ENCODE measurements at regions not wholly inside any gene's neighbourhood (a gene's known extent, or its start where the extent isn't known, plus 50 kb on each side); places are given as distances from the start of the nearest gene placed in this dataset.
A peak's percentile ranks its signal among the peaks of the same experiment; 100 is the strongest.

GRCh38 chr2:35530615-35531135 is 824.9 kb upstream of the CRIM1 start (continued):
- TF ChIP-seq CBX3 (IDR thresholded peaks at IDR 0.05; ENCODE audit: borderline replicate concordance, low read depth) (no peak), NFYB (IDR thresholded peaks at IDR 0.05; ENCODE audit: insufficient read depth, low read depth, low read length) (no peak), E2F4 (IDR thresholded peaks at IDR 0.05; ENCODE audit: low read depth, low read length) (no peak), NR2C2 (IDR thresholded peaks at IDR 0.05; ENCODE audit: borderline replicate concordance, control insufficient read depth, insufficient read length, low read depth) (no peak)

- ATAC-seq (no peak), FAIRE-seq (no peak), DNase-seq (ENCODE audit: low read depth, low spot score) (no peak)
- intact Hi-C loops (cut with micrococcal nuclease; ENCODE audit: unreplicated experiment) (no loop called here), in situ Hi-C loops (cut with MboI) (no loop called here)
- no peak overlapping the region for H2AFZ ChIP-seq (ENCODE audit: control insufficient read depth, low read depth, low read length)
- H3K79me2 ChIP-seq (ENCODE audit: control insufficient read depth, insufficient read depth, low read length) = no peaks in the 10 kb centered on the region
- POLR2A ChIA-PET = no interaction called here
- no peaks in the 10 kb centered on the region for H3K36me3 ChIP-seq (ENCODE audit: control insufficient read depth in 2 of 2, insufficient read depth in 2 of 2, low read length in 1 of 2)
- H3K27ac ChIP-seq (ENCODE audit: control insufficient read depth, insufficient read depth) = no peak overlapping the region
- SMC1A ChIA-PET (ENCODE audit: uncharacterized antibody, unreplicated experiment) = no interaction called here
- no peak overlapping the region for H3K9ac ChIP-seq (ENCODE audit: control insufficient read depth, insufficient read depth, low read length)
- H3K4me3 ChIP-seq = no peak overlapping the region
- CTCF ChIA-PET = no interaction called here
- no TSS peak for BruUV-seq (replicated peaks)
- no peaks in the 10 kb centered on the region for H3K9me3 ChIP-seq (replicated peaks; ENCODE audit: control insufficient read depth, insufficient read depth, low read length)
- H3K4me1 ChIP-seq (ENCODE audit: control insufficient read depth, insufficient read depth, low read length) = no peaks in the 10 kb centered on the region
- H4K20me1 ChIP-seq (ENCODE audit: control insufficient read depth, insufficient read depth) = no peaks in the 10 kb centered on the region
- 43% methylated on average over 2 of the region's 2 CpGs for WGBS (ENCODE audit: insufficient coverage, insufficient replicate concordance, low lambda C conversion rate, missing lambda C conversion rate)
- TF ChIP-seq REST (IDR thresholded peaks at IDR 0.05; ENCODE audit: low read depth, low read length) (peak; percentile 59; the same call in 1 of the 2 replicates), TAF1 (IDR thresholded peaks at IDR 0.05; ENCODE audit: borderline replicate concordance, low read depth, low read length) (no peak), CTCF (IDR thresholded peaks at IDR 0.05 in 2 of 3, conservative IDR thresholded peaks at IDR 0.05 in 1 of 3; ENCODE audit: control insufficient read depth in 2 of 3, extremely low read depth in 1 of 3, insufficient read depth in 1 of 3, low read depth in 3 of 3, low read length in 3 of 3) (no peak)
- RAD21 ChIA-PET (ENCODE audit: unreplicated experiment) = no interaction called here
- H3K27me3 ChIP-seq (replicated peaks in 1 of 2; ENCODE audit: control insufficient read depth in 2 of 2, insufficient read depth in 2 of 2, low read length in 1 of 2) = no peaks in the 10 kb centered on the region
- no peak overlapping the region for H3K4me2 ChIP-seq (ENCODE audit: control insufficient read depth, insufficient read depth)
Measured at GRCh38 chr2:35526741-35527140, 828.8 kb upstream of the CRIM1 start.

Measured in GM12878 (cell line).